RKO (cell line): ENCODE measurements at regions not wholly inside any gene's neighbourhood (a gene's known extent, or its start where the extent isn't known, plus 50 kb on each side); places are given as distances from the start of the nearest gene placed in this dataset.

ENCODE experiments used
- DNase-seq: peaks from one replicate; pipeline ENCODE4 v3.0.0-alpha.2; 2016; ENCODE audit warnings: low spot score

DNA sequence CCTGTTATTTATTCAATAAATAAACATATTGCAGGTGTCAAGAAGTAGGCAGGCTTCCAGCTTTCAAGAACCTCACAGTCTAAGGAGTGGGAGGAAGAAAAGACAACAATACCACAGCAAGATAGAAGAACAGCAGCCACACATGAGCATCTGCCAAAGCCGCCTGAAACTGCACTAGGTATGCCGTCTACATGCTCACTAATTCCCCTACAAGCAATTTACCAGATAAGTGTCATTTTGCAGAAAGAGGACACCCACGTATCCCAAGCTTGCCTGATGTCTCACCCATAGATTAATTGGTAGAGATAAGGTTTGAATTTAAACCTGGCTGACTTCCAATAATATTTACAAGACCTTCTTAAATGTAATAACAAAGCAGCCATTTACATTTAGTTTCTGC lies 439.4 kb upstream of the CPEB2 start:
- no peak for DNase-seq

DNA sequence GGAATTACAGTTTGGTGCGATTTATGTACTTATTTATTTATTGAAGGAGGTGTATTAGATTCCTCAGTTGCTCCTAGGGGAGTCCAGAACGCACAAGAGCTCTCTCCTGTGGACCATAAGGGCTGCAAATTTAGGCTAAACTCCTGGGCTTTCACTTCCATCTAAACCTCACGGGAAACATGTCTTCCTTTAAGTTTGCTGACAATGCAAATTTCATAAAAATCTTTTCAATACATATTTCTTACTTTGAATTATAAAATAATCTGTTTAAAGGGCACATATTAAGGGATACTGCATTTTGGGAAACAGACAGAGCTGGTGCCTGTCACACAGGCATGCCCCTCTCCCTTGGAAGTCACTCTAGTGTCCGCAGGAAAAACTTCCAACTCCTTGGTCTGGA lies 438.0 kb upstream of the CPEB2 start:
- no peak for DNase-seq

DNA sequence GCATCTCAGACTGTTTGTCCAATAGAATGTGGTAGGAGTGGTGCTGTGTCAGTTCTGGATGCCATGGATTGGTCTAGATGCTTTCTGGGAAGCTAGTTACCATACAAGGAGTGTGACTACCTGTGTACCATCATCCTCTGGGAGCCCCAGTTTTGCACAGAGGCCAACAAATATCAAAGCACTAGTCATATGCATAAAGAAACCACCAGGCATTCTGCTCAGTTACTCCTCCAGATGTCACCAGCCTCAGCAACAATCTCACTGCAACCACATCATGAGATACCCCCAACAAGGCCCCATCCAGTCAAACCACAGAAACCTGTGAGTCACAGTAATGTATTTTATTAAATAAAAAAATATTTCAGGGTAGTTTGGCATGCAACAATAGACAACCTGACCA lies 435.8 kb upstream of the CPEB2 start:
- DNase-seq: no peak

DNA sequence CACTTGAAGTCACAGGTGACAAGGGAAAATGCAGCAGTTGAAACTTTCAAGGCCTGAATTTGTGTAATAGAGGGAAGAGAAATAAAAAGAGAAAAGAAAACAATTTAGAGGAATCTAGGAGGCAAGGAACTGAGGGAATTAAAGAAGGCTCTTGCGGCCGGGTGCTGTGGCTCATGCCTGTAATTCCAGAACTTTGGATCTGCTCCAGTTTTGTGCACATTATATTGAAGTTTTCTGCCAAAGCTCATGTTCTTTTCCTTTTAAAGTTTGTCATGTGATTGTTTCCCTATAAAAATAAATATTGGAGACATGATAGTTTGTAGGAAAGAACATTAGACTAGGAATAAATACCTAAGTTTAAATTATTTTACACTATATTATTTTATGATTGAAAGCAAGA lies 433.9 kb upstream of the CPEB2 start:
- DNase-seq: no peak

DNA sequence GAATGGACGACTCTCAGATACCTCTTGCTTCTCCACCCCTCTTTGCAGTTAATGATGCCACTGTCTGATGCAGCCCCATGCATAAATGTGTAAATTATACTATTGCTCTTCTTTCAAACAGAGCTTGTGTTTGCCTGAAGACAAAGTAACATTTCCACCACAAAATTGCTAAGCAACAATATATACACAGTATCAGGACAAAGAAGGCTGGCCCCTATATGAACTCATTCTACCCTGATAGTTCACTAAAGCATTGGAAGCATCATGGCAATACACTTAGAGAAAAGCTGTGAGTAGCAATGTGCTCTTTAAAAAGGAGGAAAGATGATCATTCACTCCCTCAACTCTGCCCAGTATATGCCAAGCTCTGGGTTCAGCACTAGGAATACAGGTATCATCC lies 427.0 kb upstream of the CPEB2 start:
- no peak for DNase-seq

DNA sequence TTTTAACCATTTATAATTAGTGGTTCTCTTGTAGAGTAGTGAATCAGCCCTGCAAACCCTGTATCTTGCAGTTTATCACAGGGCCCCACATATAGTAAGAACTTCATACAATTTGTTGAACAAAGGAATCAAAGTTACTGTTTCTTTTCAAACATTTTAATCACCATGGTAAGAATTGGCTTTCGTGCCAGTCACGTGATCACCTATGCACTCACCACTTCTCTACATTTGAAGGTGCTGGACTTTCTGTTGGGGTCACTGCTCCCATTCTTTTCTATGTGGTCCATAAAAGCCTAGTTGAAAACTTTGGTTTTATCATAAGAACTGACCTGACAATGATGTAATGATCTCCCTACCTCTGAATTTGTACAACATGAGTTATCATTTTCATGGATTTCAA lies 426.4 kb upstream of the CPEB2 start:
- no peak for DNase-seq

DNA sequence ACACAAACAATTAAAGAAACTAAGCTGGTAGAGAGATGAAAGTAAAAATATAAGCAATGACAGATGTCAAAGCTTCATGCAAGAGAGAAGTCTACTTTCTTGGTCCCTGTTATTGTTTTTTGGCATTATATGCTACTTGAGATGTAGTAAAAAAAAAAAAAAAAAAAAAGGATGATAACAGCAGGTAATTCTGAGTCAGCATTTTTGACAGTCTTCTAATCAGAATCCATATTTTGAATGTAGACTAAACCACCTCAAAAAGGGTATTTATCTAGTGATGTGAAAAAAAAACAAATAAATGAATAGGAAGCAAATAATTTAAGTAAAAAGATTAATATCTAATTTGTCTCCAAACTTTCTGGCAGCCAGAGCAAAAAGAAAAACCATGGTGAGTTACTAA lies 422.2 kb upstream of the CPEB2 start:
- DNase-seq: no peak

DNA sequence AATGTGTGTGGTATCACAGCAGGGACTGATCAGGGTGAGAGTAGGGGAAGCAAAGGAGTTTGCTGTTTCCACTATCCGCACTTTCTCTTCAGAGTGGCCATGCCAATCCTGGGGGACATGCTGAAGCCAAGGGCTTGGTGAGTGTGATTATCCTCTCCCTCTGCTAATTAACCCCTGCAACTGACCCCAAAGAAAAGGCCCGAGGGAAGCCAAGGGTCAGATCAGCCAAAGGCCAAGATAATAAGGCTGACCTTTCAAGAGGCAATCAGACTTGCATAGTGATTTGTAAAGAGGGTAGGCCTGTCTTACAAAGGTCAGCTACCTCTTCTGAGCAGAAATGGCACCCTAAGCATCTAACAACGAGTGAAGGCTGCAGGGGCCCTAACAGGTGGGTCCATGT lies 420.5 kb upstream of the CPEB2 start:
- DNase-seq: no peak

DNA sequence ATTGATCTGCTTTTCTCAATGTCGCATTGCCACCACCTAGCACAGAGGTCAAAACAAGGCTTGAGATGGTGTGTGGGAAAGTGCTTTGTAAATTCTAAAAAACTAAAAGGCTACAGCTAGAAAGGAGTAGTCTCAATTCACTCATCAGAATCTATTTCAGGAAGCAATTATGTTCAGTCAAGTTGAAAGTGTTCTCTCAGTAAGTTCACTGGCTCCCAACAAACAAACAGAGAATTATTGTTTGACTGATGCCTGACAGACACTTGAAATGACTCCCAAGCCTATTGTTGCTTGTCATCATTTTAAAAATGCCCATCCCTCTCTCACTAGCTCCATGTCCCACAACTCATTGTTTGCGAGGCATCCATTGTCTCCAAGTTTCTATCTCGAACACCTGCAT lies 419.6 kb upstream of the CPEB2 start:
- DNase-seq: no peak

DNA sequence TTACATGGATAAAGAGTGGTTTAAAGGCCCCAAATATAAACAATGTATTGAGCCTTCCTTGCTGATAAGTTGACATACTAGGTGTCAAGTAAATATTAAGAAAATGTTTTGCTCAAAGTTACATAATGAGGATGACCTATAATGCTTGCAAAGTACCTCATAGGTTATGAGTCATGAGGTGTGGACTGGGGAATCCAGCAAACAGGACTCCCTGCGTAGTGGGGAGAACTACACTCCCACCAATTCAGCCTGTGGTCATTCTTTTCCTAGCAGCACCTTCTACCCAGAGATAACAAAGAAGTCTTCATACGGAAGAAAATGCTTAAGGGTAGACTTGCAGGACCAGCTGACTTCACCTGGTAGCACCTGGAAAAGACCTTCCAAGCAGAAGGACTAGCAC lies 418.9 kb upstream of the CPEB2 start:
- DNase-seq: no peak

DNA sequence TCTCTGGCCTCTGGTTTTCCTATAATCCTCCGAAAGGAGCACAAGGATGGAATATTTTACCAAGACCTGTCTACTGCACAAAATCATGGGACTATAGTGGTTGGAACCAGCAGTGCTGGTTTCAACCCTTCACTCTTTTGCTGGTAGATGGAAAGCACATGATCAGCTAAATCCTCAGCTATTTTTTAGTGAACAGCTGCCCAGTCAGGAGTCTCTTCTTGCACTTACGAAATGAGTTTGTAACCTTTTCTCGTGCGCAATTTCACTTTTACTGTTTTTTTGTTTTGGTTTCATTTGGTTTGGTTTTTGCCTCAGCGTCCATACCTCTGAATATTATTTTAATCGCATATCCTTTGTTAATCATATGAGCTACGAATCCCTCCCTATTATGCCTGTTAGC lies 418.5 kb upstream of the CPEB2 start:
- no peak for DNase-seq

DNA sequence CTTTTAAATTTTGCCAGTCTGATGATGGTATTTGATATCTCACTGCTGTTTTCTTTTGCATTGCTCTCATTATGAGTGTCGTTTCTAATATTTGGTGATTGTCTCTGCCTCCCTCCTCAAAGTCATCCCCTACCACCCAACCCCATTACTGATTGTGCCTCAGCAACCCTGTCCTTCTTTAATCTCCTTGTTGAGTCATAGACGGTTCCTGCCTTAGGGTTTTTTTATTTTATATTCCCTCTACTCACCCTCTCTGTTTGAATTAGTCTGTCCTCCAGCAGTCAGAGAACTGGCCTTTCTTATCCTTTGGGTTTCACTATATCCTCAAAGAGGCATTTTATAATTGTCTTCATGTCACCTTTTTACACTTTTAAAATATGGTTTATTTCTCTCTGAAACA lies 409.3 kb upstream of the CPEB2 start:
- no peak for DNase-seq

DNA sequence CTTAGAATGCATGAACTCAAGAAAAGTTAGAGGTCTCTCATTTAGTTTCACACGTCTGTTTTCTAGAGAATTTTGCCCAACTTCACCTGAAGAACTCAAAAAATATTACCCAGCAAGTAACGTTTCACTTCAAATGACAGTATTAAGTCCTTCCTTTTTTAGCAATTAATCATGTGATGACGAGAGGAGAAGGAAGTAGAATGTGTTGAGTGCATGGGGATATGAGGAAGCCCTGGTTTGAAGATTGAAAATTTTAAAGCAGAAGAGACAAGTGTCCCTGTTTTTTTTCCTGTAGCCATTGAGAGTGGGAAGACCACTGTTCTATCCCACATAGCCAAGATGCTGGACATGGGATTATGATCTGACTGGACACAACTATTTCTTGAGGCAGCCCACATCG lies 406.3 kb upstream of the CPEB2 start:
- DNase-seq: no peak

DNA sequence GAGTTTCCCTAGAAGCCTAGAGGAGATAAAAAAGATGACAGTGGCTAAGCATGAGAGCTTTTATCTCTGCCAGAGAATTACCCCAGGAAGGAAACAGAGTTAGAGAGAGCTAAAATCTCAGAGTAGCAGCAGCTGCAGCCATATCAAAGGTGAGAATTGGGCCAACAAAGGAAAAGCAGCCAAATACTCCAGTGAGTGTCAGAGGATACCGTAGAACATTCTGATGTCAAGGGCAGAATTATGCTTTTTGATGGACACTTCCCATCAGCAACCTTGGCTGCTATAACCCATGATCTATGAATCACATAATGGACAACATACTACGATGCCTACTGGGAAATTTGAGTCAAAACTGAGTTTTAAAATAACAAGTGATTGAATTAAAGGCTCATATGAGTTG lies 405.8 kb upstream of the CPEB2 start:
- DNase-seq: no peak

DNA sequence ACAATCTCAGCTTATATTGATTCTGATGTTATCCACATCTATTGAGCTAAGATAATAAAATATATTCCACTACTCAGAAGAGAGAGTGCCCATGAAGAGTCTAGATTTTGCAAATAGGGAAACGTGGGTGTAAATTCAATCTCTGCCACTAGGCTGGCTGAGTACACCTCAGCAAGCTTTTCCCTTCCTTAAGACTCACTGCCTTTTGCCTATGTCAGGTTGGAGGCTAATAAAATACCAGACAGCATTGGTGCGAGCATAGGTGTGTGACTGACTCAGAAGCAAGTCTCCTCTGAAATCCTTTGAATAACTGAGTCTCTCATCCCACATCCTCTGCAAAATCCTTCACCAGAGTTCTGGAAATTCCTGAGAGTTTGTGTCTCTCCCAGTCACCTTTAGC lies 405.4 kb upstream of the CPEB2 start:
- no peak for DNase-seq

DNA sequence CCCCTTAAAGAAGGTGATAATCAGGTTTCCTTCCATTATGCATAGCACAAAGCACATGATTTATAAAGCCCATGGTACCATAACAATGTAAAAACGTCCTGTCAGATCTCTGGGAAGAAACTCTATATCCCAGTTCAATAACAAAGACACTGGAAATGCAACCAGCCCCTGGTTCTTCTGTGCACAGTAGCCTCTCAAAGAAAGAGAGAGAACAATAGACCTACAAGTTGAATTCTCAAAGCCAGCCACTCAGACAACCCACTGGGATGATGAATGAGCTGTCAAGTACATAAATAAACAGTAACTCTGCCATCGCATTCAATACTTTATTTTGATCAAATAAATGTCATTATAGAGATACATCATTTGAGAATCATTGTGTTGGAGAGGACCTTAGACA lies 400.1 kb upstream of the CPEB2 start:
- DNase-seq: no peak

DNA sequence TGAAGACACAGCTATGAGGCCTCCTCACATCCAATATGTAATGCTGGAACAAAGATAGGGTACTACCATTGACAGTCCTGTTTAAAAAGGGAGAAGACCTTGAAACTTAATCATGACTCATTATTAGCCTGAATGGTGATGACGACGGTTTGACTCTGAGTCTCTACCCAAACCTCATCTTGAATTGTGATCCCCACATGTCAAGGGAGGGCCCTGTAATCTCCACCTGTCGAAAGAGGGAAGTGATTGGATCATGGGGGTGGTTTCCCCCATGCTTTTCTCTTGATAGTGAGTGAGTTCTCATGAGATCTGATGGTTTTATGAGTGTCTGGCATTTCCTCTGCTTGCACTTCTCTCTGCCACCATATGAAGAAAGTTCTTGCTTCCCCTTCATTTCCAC lies 395.3 kb upstream of the CPEB2 start:
- DNase-seq: no peak

DNA sequence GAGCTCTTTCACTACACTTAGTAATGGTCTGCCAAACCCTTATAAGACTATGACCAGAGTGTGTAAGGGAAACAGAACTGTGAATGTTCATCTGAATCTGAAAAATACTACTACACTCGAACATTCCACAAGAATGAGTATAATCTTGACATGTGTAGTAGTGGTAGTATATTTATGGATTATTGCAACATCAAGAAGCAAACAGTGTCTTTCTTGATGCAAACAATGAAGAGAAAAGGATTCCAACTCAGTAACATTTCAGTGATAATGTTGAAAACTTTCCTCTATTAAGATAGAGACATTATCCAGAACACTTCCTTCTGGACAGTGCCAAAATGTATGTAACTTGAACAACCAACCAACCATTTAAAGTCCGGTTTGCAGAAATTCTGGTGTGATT lies 394.7 kb upstream of the CPEB2 start:
- no peak for DNase-seq

DNA sequence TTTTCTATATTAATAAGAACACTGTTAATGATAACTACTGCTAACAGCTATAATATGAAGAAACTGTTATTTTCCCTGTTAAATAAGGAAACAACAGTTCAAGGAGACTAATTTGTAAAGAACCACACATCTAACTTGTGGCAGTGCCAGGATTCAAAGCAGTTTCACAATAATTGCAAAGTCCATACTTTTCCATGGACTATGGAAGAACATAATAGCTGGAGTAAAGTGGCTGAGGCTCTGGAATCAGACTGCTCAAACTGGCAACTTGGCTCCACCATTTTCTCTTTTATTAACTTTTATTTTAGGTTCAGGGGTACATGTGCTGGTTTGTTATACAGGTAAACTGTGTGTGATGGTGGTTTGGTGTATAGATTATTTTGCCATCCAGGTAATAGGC lies 393.7 kb upstream of the CPEB2 start:
- DNase-seq: no peak

DNA sequence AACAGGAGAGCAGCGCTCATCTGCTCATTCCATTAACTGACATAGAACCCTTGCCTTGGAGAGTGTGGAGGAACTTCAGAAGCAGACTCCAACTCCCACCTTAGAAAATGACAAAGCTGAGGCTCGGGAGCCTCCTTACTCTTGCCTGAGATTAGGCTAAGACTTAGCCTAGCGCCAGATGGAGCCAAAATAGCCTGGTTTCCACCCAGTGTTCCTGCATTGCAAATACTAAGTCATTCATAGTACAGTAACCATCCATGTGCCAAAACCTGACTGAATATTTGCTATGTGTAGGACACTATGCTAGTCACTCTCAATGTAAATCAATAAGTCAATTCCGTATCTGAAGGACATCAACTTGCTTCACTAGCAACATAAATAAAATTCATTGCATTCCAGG lies 387.4 kb upstream of the CPEB2 start:
- DNase-seq: no peak

DNA sequence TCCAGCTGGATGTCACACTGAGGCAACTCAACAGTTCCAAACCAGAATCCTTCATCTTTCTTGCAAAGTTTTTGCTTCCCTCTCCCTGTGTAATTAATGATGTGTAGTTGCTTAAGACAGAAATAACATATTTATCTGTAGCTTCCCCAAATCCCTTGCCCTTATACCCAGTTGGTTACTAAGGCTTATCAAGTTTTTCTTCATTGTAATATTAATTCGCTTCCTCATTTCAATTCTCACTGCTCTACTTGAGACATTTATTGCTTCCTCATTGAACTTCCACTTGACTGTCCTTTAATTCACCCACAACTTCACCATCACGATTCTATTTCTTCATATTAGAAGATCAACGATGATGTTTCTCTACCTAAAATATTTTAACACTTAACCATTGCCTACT lies 386.6 kb upstream of the CPEB2 start:
- DNase-seq: no peak

DNA sequence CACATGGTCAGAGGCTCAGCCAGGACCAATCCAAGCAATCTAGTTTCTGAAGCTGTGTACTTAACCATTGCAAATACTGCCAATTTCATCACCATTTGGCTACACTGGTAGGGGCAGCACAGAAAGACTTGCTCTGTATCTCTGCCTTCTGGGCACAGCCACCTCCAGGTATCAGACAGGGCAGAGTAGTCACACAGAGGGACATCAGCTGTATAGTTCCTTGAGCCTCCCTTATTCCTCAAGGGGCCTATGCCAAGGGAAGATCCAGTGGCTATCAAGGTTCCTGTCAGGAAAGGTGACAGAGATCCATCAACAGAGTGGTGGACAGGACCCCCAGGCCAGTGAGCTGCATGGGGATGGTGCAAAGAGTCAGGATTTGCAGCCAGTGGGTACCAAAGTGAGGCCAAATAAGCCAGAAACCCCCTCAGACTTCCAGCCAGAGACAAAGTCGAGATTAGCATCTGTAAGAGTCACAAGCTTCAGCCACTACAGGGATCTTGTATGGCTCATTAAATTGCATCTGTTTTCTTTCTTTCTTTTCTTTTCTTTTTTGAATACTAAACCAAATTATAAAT lies 381.6 kb upstream of the CPEB2 start:
- DNase-seq: no peak

DNA sequence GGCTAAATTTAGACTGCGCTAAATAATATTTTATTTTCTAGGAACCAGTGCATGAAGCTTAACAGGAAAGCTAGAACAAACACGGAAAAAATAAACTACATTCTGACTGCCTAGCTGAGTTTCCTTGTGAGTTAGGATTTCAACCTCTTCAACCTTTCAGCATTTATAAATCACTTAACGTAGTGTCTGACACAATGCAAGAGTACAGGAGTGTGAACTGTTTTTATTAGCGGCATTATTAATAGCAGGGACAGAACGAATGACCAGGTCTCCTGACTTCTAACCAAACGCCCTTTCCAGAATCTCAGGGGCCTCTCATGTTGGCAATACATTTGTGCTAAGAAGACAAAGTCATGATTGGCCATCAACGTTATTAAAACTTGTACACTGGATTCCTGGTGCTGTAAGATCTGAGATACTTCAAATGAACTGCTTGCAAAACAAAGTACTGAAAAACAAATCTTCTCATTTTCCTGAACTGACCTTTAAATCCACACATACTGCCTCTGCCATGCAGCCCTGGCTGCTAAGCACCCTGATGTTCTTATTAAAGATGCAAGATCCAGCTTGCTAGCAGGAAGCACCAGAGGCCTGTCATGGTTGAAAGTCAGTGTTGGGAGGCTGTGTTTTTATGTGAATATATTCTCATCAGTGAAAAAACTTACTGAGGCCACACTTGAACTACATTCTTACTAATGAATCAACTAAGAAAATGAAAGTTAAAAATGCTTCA lies 380.4 kb upstream of the CPEB2 start:
- no peak for DNase-seq

DNA sequence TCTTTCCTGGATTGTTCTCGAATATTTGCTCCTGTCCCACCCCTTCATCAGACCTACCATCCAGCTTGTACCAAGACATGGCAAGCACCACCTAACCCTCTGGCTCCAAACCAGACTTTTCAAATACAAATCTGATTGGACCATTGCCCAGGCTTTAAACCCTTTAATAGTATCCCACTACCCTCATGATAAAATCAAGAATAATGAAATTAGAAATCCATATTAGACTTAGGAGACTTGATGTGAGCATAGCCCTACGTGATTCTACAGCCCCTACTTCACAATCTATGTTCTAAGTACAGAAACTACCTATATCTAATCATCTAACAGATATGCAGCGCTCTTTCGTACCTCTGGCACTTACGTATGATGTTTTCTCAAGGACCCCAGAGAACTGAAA lies 375.2 kb upstream of the CPEB2 start:
- no peak for DNase-seq
